ENCODE measurements at regions not wholly inside any gene's neighbourhood (a gene's known extent, or its start where the extent isn't known, plus 50 kb on each side); places are given as distances from the start of the nearest gene placed in this dataset.

DNA sequence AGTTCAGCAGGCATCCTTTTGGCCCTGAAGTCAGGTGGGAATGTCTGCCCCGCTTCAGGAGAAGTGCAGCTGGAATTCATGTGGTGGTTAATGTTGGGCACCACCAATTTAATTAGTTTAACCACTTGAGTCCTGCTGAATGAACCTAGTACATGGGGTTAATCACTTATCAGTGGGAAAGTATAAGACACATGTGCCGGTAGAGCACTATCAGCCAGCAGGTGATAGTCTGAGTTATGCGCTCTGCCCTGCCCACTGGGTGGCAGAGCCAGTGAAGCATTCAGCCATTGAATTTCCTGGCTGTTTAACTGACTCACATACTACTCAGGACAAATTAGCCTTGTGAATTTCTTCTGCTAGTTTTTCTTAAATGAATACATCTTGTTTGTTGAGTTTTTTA lies 789.7 kb upstream of the PRR20A start:
- no peaks in the 10 kb centered on the region for H3K4me1 Mint-ChIP-seq (ENCODE audit: unreplicated experiment)

GRCh38 chr13:56352361-56352760 lies 788.4 kb upstream of the PRR20A start:
- no peak for DNase-seq (ENCODE audit: low spot score)
- Mint-ChIP-seq H3K27ac (ENCODE audit: unreplicated experiment) (no peak overlapping the region), H3K4me1 (ENCODE audit: unreplicated experiment) (no peaks in the 10 kb centered on the region), H3K4me3 (ENCODE audit: unreplicated experiment) (no peak overlapping the region), H3K9me3 (ENCODE audit: unreplicated experiment) (no peaks in the 10 kb centered on the region), H3K36me3 (ENCODE audit: low read depth, unreplicated experiment) (no peaks in the 10 kb centered on the region), H3K27me3 (ENCODE audit: unreplicated experiment) (no peaks in the 10 kb centered on the region)
- TF ChIP-seq CTCF (IDR thresholded peaks at IDR 0.05; ENCODE audit: unreplicated experiment) = no peak

More for the DNA sequence above, 789.7 kb upstream of the PRR20A start:
- no peak for TF ChIP-seq CTCF (IDR thresholded peaks at IDR 0.05; ENCODE audit: unreplicated experiment)
- H3K27me3 Mint-ChIP-seq (ENCODE audit: unreplicated experiment) = no peaks in the 10 kb centered on the region
- H3K36me3 Mint-ChIP-seq (ENCODE audit: low read depth, unreplicated experiment) = no peaks in the 10 kb centered on the region
- no peak overlapping the region for H3K4me3 Mint-ChIP-seq (ENCODE audit: unreplicated experiment)
- no peaks in the 10 kb centered on the region for H3K9me3 Mint-ChIP-seq (ENCODE audit: unreplicated experiment)
- no peak for DNase-seq (ENCODE audit: low spot score)
- H3K27ac Mint-ChIP-seq (ENCODE audit: unreplicated experiment) = no peak overlapping the region

DNA sequence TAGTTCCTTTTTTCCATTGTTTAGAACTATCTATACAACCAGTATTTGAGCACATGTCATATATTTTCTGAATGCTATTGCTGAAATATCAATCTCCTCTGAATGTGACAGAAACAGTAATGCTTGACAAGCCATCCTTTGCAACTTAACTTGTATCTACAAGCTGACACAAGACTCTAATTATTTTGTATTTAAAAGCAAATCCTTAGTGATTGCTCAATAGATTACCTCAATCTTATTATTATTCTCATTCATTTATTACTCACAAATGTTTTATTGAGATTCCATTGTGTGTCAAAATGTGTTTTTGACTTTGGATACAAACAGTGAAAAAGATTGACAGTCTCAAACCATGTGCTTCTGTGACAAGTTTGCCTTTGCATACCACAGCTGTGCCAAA lies 787.8 kb upstream of the PRR20A start:
- H3K36me3 Mint-ChIP-seq (ENCODE audit: low read depth, unreplicated experiment) = no peaks in the 10 kb centered on the region
- no peak for TF ChIP-seq CTCF (IDR thresholded peaks at IDR 0.05; ENCODE audit: unreplicated experiment)
- no peak for DNase-seq (ENCODE audit: low spot score)
- H3K9me3 Mint-ChIP-seq (ENCODE audit: unreplicated experiment) = no peaks in the 10 kb centered on the region
- no peaks in the 10 kb centered on the region for H3K27me3 Mint-ChIP-seq (ENCODE audit: unreplicated experiment)
- no peaks in the 10 kb centered on the region for H3K4me1 Mint-ChIP-seq (ENCODE audit: unreplicated experiment)
- H3K4me3 Mint-ChIP-seq (ENCODE audit: unreplicated experiment) = no peak overlapping the region
- no peak overlapping the region for H3K27ac Mint-ChIP-seq (ENCODE audit: unreplicated experiment)

DNA sequence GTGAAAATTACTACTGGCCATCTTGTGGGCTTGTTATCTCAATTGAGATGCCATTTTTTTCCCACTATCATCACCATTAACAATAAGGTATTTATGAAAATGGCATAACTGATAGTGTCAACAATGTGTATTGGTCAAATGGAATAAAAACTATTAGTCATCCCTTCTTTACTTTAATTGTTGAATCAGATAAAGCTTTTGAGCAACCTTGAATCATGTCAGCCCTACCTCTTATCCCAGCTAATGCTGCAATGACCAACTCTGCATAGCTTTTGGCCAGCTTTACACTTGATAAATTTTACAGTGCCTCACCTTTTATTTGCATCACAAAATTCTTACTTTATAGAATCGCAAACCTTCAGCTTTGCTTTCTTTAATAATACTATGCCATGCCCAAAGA lies 784.0 kb upstream of the PRR20A start:
- no peaks in the 10 kb centered on the region for H3K27me3 Mint-ChIP-seq (ENCODE audit: unreplicated experiment)
- no peaks in the 10 kb centered on the region for H3K9me3 Mint-ChIP-seq (ENCODE audit: unreplicated experiment)
- TF ChIP-seq CTCF (IDR thresholded peaks at IDR 0.05; ENCODE audit: unreplicated experiment) = no peak
- DNase-seq (ENCODE audit: low spot score) = no peak
- no peaks in the 10 kb centered on the region for H3K4me1 Mint-ChIP-seq (ENCODE audit: unreplicated experiment)
- no peaks in the 10 kb centered on the region for H3K36me3 Mint-ChIP-seq (ENCODE audit: low read depth, unreplicated experiment)
- H3K27ac Mint-ChIP-seq (ENCODE audit: unreplicated experiment) = no peak overlapping the region
- H3K4me3 Mint-ChIP-seq (ENCODE audit: unreplicated experiment) = no peak overlapping the region

DNA sequence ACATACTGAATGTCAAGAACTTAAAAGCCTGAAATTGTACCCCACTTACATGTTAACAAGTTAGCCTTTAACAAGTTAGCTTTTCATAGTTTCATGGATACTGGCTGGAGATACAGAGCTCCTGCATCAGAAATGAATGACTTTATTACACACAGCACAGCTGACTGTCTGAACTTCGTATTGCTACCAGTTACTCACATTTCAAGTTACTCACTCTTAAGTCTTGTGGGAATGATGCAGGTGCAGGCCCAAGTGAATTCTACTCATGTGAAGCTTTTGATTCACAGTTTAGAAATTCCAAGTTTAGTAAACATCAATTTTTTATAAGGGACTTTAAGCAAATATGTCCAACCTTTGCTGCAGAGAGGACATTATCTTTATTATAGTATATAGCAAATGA lies 762.2 kb upstream of the PRR20A start:
- Mint-ChIP-seq H3K36me3 (ENCODE audit: low read depth, unreplicated experiment) (peaks cover 12% of the 10 kb centered on the region), H3K27ac (ENCODE audit: unreplicated experiment) (no peak overlapping the region), H3K9me3 (ENCODE audit: unreplicated experiment) (no peaks in the 10 kb centered on the region), H3K4me3 (ENCODE audit: unreplicated experiment) (no peak overlapping the region), H3K4me1 (ENCODE audit: unreplicated experiment) (no peaks in the 10 kb centered on the region), H3K27me3 (ENCODE audit: unreplicated experiment) (peaks cover 2% of the 10 kb centered on the region)
- TF ChIP-seq CTCF (IDR thresholded peaks at IDR 0.05; ENCODE audit: unreplicated experiment) = no peak
- no peak for DNase-seq (ENCODE audit: low spot score)
